ACC112 (cell line): ENCODE measurements at regions not wholly inside any gene's neighbourhood (a gene's known extent, or its start where the extent isn't known, plus 50 kb on each side); places are given as distances from the start of the nearest gene placed in this dataset.
A peak's percentile ranks its signal among the peaks of the same experiment; 100 is the strongest.
"Not testable (repeated sequence)": the region's sequence is repeated elsewhere in the genome, so short reads cannot be mapped to it uniquely, and the experiment has no call there.

Experiments used
- H2AFZ ChIP-seq: fragments of 200-600 bp; sonication (generic); one replicate; pipeline ENCODE4 v1.6.0; 2017; ENCODE audit warnings: antibody characterized with exemption, low read length; ENCODE audit not compliant: unreplicated experiment
- H3K27ac ChIP-seq: fragments of 200-600 bp; sonication (generic); 2 replicates; pipeline ENCODE4 v1.5.1; 2014; ENCODE audit warnings: low read depth, mild to moderate bottlenecking, antibody characterized with exemption, low read length, moderate library complexity
- H3K27me3 ChIP-seq: fragments of 200-600 bp; sonication (generic); 2 replicates; pipeline ENCODE4 v1.6.1; 2014; ENCODE audit warnings: mild to moderate bottlenecking, antibody characterized with exemption, low read length, moderate library complexity, mixed read lengths; ENCODE audit not compliant: insufficient read depth
- H3K36me3 ChIP-seq: fragments of 200-600 bp; sonication (generic); 2 replicates; pipeline ENCODE4 v1.6.1; 2016; ENCODE audit warnings: mild to moderate bottlenecking, antibody characterized with exemption, low read length, moderate library complexity, mixed read lengths; ENCODE audit not compliant: insufficient read depth
- H3K4me1 ChIP-seq: fragments of 200-600 bp; sonication (generic); one replicate; pipeline ENCODE4 v1.6.1; 2016; ENCODE audit warnings: low read length, mixed read lengths; ENCODE audit not compliant: insufficient read depth, unreplicated experiment, control insufficient read depth
- H3K4me3 ChIP-seq: fragments of 200-600 bp; sonication (generic); 2 replicates; pipeline ENCODE4 v1.5.1; 2014; ENCODE audit warnings: mild to moderate bottlenecking, low read depth, low read length
- H3K79me2 ChIP-seq: fragments of 200-600 bp; sonication (generic); one replicate; pipeline ENCODE4 v1.6.0; 2016; ENCODE audit warnings: low read length; ENCODE audit not compliant: control insufficient read depth, unreplicated experiment, insufficient read depth

GRCh38 chr6:26754212-26754611 is 94.7 kb upstream of the ZNF322 start:
- Histone ChIP-seq H3K27me3 (peaks cover 25% of the 10 kb centered on the region), H3K4me3 (0 out of 2 replicates have a peak overlapping the region, but pooled peaks have one; percentile 44), H3K4me1 (no peaks in the 10 kb centered on the region)

DNA sequence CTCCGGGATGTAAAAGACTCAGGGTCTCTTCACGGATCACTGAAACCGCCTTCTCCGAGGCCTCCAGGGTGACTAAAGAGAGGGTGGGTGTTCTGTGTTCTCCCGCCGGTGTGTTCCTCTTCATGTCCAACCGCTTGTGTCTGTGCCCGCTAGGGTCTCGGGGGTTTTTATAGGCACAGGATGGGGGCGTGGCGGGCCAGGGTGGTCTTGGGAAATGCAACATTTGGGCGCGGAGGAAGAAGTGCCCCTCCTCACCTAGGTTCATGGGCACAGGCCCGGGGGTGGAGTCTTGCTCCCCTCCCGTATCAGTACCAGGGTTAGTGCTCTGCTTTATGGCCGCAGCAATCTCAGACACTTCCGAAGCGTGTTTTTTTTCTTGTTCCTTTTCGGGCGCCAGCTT is 95.3 kb upstream of the ZNF322 start:
- not testable (repeated sequence) for H2AFZ ChIP-seq, H3K36me3 ChIP-seq, H3K27ac ChIP-seq, H3K4me1 ChIP-seq, H3K79me2 ChIP-seq
- H3K4me3 ChIP-seq = peak overlapping the region; percentile 44
- peaks cover 23% of the 10 kb centered on the region for H3K27me3 ChIP-seq

More at GRCh38 chr6:26754212-26754611, 94.7 kb upstream of the ZNF322 start:
- Histone ChIP-seq H3K36me3 (no peaks in the 10 kb centered on the region), H3K79me2 (no peaks in the 10 kb centered on the region), H3K27ac (no peak overlapping the region), H2AFZ (no peak overlapping the region)

- not testable (repeated sequence) for H3K27ac ChIP-seq, H3K4me1 ChIP-seq, H3K36me3 ChIP-seq, H2AFZ ChIP-seq, H3K79me2 ChIP-seq
- H3K4me3 ChIP-seq = peak overlapping the region; percentile 71
- peaks cover 19% of the 10 kb centered on the region for H3K27me3 ChIP-seq
Measured at GRCh38 chr6:26756067-26756805, 96.7 kb upstream of the ZNF322 start.

DNA sequence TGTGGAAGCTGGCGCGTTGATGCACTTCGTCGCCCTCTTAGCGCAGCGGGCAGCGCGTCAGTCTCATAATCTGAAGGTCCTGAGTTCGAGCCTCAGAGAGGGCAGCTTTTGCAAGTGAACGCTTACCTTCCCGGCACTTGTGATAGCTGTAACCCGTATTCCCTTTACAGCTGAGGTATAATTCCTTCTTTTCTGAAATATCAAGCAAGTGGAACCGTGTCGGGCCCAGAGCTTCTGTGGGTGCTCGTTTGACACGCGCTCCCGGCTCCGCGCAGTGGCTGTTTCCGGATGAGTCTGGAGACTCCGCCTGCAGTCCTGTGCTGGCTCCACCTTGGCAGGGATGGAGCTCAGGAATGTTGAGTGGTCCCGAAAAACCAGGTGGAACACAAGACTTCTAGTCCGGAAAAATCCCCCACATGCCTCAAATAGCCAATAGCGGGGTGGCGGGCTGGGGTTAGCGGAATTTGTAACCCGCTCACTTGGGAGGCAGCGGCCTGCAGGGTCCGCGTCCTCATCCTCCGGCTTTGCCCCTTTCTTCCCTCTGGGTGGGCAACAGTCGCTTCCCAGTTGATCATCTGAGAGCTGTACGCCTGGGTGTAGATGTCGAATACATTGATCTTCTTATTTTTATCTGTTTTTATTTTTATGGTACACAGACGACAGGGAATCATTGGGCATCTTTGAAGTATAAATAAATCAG is 106.8 kb upstream of the ZNF322 start:
- H2AFZ ChIP-seq, H3K27me3 ChIP-seq, H3K4me3 ChIP-seq, H3K36me3 ChIP-seq, H3K4me1 ChIP-seq, H3K79me2 ChIP-seq, H3K27ac ChIP-seq: not testable (repeated sequence)

DNA sequence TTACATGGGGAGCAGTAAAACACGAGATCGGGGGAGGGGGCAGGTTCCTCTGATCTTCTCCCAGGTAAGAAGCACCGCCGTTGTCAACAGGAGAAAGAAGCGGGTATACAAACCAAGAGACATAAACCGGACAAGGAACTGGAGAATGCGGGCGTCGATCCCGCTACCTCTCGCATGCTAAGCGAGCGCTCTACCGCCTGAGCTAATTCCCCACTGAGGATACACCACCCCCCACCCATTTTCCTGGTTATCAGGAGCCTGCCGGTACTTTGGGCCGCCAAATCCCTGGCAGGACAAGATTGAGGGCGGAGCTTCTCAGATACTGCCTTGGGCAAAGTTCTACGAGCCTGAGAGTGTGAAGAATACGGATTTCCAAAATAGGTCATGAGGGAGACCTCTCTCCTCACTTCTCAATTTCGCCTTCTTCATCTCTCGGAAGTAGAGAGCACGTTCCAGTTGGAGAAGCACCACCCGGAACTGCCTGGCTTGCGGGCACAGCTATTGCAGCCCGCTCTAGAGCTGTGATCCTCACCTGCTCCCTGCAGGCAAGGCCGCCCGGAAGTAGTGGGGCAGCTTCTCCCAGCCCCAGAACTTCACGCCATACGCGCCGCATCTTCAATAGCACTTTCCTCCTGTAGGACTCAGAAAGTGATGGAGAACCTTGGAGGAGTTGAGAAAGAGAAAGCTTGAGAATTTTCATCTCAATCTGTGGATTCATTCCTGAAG is 111.6 kb upstream of the ZNF322 start:
- not testable (repeated sequence) for H3K4me1 ChIP-seq, H3K27me3 ChIP-seq, H3K27ac ChIP-seq, H3K79me2 ChIP-seq, H3K36me3 ChIP-seq, H2AFZ ChIP-seq, H3K4me3 ChIP-seq

DNA sequence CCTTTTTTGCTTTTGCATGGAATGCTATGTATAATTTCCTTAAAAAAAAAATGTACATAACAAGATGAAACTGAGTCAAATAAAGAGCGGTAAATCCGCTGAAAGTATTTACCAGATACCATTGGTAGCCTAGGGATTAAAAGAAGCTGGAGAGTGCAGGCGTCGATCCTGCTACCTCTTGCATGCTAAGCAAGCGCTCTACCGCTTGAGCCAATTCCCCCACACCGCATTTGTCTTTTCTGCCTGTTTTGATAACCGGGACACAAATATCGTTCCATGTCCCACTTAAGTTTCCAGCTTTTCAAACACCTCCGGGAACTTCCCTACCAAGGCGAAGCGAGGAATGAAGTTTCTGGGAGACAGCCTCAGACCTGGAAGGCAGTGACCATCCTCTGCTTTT is 113.9 kb upstream of the ZNF322 start:
- H2AFZ ChIP-seq, H3K27ac ChIP-seq, H3K36me3 ChIP-seq, H3K4me3 ChIP-seq, H3K79me2 ChIP-seq, H3K4me1 ChIP-seq, H3K27me3 ChIP-seq: not testable (repeated sequence)

DNA sequence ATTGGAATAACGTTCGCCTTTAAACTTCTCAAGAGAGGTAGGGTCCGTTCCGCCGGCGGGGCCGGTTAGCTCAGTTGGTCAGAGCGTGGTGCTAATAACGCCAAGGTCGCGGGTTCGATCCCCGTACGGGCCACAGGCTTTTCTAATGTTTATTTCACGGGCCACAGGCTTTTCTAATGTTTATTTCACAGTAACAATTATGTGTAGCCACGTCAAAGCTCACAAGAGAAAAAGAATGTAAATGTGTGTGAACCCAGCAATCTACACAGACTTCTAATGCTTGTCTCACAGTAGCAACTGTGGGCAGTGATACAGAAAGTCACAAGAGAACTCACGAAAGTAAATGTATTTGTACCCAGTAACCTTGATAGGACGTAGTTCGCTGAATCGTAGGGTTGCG is 121.0 kb upstream of the ZNF322 start:
- not testable (repeated sequence) for H3K27me3 ChIP-seq, H2AFZ ChIP-seq, H3K4me3 ChIP-seq, H3K4me1 ChIP-seq, H3K27ac ChIP-seq, H3K36me3 ChIP-seq, H3K79me2 ChIP-seq

- H2AFZ ChIP-seq, H3K27ac ChIP-seq, H3K27me3 ChIP-seq, H3K36me3 ChIP-seq, H3K79me2 ChIP-seq, H3K4me3 ChIP-seq, H3K4me1 ChIP-seq: not testable (repeated sequence)
Measured at GRCh38 chr6:26795474-26796307, 136.1 kb upstream of the ZNF322 start.

DNA sequence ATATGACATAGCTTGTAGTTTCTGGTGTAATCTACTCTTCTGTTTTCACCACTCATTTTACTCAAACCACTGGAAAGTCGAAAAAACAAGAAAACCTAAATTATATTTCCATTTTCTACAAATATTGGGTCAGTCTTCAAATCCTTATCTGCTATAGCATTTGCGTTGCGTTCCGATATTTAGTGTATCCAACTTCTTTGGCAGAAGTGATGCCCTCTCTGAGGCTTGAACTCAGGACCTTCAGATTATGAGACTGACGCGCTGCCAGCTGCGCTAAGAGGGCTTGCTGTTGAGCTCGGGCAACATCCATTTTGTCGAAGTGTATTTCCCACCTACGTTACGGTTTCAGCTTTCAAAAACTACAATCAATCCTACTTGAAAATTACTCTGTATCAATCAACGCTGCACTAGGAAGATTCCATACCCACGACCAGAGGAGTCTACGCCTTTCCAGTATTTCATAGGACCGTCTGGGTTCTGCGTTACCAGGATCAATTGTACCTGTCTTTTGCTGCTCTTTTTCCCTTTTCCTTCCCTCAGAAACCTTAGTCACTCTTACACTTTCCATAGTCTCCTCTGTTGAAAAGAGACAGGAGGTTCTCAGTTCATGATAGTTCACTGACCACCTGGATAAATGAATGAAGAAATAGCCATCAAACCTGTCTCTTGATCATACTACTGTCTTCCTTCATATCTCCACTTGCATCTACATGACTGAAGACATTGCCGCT is 140.5 kb upstream of the ZNF322 start:
- not testable (repeated sequence) for H3K4me1 ChIP-seq, H3K27ac ChIP-seq, H2AFZ ChIP-seq, H3K4me3 ChIP-seq, H3K79me2 ChIP-seq, H3K36me3 ChIP-seq, H3K27me3 ChIP-seq

DNA sequence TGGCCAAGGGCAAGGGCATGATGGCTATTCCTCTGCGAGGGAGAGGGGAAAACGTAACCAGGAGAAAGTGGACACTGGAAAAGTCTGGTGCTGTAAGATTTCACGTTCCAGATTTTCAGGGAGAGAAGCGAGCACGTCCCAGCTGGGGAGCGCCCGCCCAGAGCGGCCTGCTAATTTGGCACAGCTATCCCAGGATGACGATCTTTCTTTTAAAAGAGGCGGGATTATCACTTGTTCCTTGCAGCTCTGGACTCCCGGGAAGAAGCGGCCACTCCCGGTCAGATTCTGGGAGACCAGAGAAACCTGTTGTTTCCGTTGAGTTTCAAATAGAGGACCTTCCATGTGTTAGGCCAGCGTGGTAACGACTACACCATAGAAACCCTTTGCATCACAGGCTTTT is 144.2 kb upstream of the ZNF322 start:
- H3K79me2 ChIP-seq, H3K4me1 ChIP-seq, H3K36me3 ChIP-seq, H3K4me3 ChIP-seq, H3K27me3 ChIP-seq, H2AFZ ChIP-seq, H3K27ac ChIP-seq: not testable (repeated sequence)
